LHCN-M2 (cell line): ENCODE measurements at regions not wholly inside any gene's neighbourhood (a gene's known extent, or its start where the extent isn't known, plus 50 kb on each side); places are given as distances from the start of the nearest gene placed in this dataset.

Experiments used
- DNase-seq: peaks from one replicate; pipeline ENCODE4 v3.0.0-alpha.2; 2012; ENCODE audit warnings: low read depth

DNA sequence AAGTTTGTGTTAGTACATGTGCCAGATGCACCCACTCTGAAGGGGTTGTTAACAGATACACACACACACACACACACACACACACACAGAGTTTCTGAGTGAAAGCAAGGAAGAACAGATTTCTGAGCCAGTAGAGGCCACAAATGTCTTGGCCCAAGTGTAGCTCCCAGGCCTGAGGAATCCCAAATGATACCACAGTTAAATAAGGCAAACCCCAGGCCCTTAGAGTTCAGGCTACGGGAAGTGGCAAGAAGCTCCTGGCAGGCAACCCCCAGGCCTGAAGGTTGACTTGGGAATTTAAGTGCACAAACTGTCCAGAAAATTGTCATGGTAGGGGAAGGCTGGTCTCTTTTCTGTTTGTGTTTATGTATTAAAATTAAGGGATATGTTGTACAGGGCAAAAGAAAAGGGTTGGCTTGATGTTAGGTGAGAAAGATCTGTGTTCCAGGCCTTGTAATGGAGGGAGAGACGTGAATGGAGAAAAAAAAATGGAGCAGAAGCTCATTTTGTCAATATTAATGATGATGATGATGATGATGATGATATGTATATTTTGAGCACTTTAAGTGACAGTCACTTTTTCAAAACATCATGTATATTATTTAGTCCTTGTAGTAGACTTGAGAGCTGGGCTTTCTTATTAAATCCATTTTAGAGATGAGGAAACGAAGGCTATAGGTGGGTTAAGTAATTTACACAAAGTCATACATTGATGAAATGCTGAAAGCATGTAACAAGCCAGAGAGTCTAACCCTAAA, 317.0 kb upstream of the JAG1 start:
- DNase-seq = no peak

GRCh38 chr20:10992731-10993130, 318.9 kb upstream of the JAG1 start:
- DNase-seq = peak; percentile 77

DNA sequence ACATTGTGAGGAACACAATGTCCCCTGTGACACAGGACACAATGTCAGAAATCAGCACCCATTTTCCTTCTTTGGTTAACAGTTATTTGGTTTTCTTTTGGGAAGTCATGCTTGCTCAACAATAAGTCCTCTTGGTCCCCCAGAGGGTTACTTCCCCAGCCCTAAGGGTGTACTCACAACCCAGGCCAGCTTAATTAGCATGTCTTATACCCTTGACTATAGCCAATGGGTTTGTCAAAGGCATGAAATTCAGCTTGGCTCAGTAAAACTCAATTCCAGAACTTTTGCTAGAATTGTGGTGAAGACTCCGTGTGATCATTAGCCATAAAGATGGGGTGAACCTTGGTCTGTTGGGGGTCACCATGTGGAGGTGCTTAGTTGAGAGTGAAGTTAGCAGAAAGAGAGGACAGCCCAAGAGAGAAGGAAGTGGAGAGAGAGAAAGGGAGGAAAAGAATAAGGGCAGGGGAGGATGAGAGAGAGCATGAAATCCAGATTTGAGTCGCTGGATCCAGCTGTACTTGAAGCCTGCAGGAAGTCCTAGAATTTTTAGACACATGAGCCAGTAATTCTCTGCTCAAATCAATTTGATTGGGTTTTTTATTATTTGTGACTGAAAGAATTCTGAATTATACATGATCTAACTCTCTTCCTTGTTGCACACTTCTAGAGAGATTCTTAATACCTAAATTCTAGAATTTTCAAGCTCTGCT, 321.3 kb upstream of the JAG1 start:
- no peak for DNase-seq

GRCh38 chr20:10998476-10998875, 324.7 kb upstream of the JAG1 start:
- no peak for DNase-seq

GRCh38 chr20:11000416-11000815, 326.6 kb upstream of the JAG1 start:
- DNase-seq = no peak

DNA sequence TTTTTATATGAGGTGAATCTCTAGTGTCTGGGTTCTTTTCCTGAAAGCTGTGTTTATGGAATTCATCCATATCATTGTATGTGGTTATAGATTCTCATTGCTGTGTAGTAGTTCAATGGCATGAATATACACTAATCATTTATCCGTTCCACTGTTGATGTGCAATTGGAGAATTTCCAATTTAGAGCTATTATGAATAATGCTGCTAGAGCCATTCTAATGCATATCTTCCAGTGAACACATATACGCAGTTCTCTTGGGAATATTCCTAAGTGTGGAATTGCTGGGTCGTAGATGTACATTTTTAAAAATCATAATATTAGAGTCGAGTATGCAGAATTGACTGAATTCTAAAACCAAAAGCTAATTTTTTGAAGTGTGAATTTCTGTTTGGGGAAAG, 327.5 kb upstream of the JAG1 start:
- DNase-seq = no peak

DNA sequence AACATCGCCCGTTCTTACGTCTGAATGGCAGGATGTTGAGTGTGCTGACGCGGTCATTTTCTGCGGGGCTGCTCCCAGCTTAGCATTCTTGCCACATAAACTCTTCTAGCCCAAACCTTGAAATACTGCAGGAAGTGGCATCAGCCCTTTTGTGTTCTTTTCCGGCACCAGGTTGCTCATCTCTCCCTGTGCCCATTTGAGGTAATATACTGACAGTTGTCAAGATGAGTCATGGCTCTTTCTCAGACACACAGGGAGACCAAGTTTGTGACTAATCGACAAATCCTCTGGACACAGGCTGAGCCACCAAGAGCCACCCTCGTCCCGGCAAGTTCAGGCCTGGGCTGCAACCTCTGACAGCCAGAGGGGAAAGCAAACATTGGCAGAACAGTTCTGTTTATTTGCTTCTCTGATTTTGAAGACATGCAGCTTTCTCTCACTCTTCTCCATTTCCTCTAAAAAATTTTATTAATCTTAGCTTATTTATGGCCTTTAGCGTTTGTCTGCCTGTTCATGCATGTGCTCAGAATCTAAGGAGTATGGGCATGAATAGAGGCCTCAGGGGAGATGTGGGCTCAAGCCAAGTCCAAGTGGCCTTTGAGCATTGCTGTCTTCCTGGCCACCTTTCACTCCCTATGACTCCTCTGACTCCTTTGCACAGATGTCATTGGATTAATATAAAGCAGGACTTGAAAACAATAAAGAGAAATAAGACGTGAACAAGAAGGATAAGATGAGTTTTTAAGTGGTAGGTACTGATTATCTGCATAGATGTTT, 328.2 kb upstream of the JAG1 start:
- DNase-seq = peak; percentile 96

- DNase-seq = no peak
Measured at GRCh38 chr20:11003341-11003740, 329.5 kb upstream of the JAG1 start.

- DNase-seq = no peak
Measured at GRCh38 chr20:11008444-11009033, 334.7 kb upstream of the JAG1 start.

GRCh38 chr20:11011653-11012052, 337.9 kb upstream of the JAG1 start:
- no peak for DNase-seq

- peak; percentile 74 for DNase-seq
Measured at GRCh38 chr20:11012975-11013374, 339.2 kb upstream of the JAG1 start.

DNA sequence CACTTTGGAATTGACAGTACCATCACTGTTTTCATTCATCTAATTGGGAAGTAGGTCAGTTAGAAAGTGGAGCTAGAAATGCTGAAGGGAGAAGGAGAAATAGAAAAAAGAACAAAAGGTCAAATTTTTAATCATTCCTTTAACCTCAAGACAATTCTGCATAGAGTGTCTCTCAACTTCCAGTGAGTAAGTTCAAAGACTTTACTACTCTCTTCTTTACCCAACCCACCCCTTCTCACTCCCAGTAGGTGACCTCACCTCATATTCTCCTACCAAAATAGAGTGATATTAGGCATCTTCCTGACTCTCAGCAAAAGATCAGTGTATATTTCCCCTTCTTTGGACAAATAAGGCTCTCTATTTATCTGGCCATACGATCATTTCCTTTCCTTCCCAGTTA, 340.0 kb upstream of the JAG1 start:
- DNase-seq = no peak

- no peak for DNase-seq
Measured at GRCh38 chr20:11015440-11015839, 341.6 kb upstream of the JAG1 start.

DNA sequence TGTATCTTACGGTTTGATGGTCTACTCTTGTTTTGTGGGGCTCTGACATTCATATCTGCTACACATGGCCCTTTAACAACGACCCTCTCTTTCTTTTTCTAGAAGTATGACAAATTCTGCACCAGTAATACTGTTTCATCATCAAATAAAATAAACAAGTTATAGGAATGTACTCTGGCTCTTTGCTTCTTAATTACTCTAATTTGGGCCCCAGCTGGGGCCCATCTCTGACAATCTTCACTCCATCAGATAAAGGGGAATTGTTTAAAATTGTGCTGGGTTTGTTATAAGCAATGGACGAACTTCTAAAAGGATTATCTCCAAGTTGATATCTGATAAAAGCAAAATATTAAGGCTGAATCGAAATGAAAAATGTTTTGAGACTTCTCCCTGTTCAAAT, 343.6 kb upstream of the JAG1 start:
- DNase-seq = no peak

- no peak for DNase-seq
Measured at GRCh38 chr20:11018668-11019170, 344.9 kb upstream of the JAG1 start.

- no peak for DNase-seq
Measured at GRCh38 chr20:11020712-11021111, 346.9 kb upstream of the JAG1 start.

DNA sequence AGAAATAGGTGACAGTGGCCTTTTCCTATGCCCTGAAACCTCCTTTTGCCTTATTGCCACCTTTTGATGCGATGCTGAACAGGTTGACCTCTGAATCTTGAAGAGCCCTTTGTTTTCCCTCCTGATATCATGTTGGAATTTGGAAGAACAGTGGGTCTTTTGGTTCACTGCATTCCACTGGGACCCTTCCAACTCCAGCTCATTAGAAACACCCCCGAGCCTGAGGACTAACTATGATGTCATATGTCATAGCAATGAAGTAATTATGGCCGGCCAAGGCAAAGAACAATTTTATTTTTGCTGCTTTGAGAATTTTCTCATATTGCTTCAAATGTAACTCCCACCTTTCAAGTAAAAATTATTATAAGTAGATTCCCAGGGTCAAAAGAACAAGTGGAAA, 353.4 kb upstream of the JAG1 start:
- no peak for DNase-seq

DNA sequence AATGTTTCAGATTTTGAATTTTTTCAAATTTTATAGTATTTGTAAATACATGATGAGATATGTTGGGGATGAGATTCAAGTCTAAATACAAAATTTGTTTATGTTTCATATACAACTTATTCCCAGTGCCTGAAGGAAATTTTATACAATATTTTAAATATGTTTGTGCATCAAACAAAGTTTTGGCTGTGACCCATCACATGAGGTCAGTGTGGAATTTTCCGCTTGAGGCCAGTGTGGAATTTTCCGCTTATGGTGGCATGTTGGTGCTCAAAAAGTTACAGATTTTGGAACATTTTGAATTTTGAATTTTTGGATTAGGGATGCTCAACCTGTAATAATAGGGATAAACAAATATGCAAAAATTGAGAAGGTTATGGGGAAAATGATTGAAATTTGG, 356.6 kb upstream of the JAG1 start:
- no peak for DNase-seq

- no peak for DNase-seq
Measured at GRCh38 chr20:11031300-11031699, 357.5 kb upstream of the JAG1 start.

DNA sequence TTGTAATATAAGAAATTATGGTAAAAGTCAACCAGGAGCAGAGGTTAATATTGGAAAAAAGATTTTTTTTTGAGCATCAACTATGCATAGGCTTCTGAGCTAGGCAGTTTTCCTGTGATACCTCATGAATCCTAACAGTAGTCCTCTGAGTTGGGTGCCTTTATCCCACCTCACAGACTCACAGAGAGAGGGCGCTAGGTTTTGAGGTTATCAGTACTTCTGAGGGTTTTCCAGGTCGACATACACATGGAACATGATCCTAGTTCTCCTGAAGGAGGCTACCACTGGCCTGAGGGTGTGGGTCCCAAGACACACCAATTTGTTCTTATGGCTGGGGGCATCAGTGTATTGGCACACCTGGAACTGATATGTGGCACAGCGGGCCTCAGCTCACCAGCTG, 358.8 kb upstream of the JAG1 start:
- DNase-seq = no peak

- DNase-seq = no peak
Measured at GRCh38 chr20:11034025-11034424, 360.2 kb upstream of the JAG1 start.

GRCh38 chr20:11035211-11035610, 361.4 kb upstream of the JAG1 start:
- DNase-seq = no peak
